ENCODE measurements at regions not wholly inside any gene's neighbourhood (a gene's known extent, or its start where the extent isn't known, plus 50 kb on each side); places are given as distances from the start of the nearest gene placed in this dataset.

GRCh38 chr13:63090524-63090923 lies 1674.9 kb upstream of the PCDH20 start:
- TF ChIP-seq EZH2 (IDR thresholded peaks at IDR 0.05) (no peak), POLR2AphosphoS5 (IDR thresholded peaks at IDR 0.05; ENCODE audit: borderline replicate concordance, low read depth, low read length) (no peak), FOXP2 (optimal IDR thresholded peaks at IDR 0.05; ENCODE audit: control extremely low read depth, extremely low read length, insufficient read depth) (no peak)
